DND-41 (cell line): ENCODE measurements at regions not wholly inside any gene's neighbourhood (a gene's known extent, or its start where the extent isn't known, plus 50 kb on each side); places are given as distances from the start of the nearest gene placed in this dataset.

ENCODE experiments used
- CTCF ChIP-seq: IDR thresholded peaks from 2 replicates; pipeline ENCODE4 v1.5.1; 2012; ENCODE audit warnings: borderline replicate concordance, low read length, moderate library complexity, mild to moderate bottlenecking; ENCODE audit not compliant: poor library complexity, severe bottlenecking; ENCODE audit errors: extremely low read depth
- EZH2 ChIP-seq: IDR thresholded peaks from 3 replicates; pipeline ENCODE4 v1.6.1; 2012; ENCODE audit warnings: borderline replicate concordance, low read depth, mild to moderate bottlenecking, moderate library complexity, low read length, inconsistent platforms; ENCODE audit not compliant: severe bottlenecking

- TF ChIP-seq CTCF (no peak), EZH2 (no peak)
These were observed 347.0 kb upstream of the ADAMTSL1 start for GRCh38 chr9:18126831-18127498.
